C1 segment of cervical spinal cord (tissue), 14 donors: ENCODE measurements at regions not wholly inside any gene's neighbourhood (a gene's known extent, or its start where the extent isn't known, plus 50 kb on each side); places are given as distances from the start of the nearest gene placed in this dataset.

Source experiments
- DNase-seq, 14 donors: peaks; one replicate each; lab custom pipeline; 2025; lab: John Stamatoyannopoulos, UW

GRCh38 chr4:159444678-159445077 is 341.8 kb downstream of the RAPGEF2 start:
- no peak for DNase-seq

DNA sequence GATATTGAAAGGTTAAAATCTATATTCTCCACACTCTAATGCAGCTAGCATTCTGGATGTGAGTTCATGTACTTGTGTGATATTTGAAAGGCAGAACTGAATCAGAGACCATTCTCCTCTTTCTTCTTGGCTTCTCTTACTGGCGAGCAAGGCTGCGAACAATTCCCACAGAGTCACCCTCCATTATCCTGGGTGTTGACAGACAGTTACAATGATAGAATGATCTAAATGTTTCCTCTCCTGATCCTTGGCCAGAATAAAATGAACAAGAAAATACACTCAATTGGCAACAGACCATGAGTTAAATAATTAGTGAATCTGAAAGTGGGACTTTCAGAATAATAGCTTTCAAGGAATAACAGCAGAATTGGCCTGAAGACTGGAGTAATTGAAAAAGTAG is 342.8 kb downstream of the RAPGEF2 start:
- DNase-seq, result no peak

DNA sequence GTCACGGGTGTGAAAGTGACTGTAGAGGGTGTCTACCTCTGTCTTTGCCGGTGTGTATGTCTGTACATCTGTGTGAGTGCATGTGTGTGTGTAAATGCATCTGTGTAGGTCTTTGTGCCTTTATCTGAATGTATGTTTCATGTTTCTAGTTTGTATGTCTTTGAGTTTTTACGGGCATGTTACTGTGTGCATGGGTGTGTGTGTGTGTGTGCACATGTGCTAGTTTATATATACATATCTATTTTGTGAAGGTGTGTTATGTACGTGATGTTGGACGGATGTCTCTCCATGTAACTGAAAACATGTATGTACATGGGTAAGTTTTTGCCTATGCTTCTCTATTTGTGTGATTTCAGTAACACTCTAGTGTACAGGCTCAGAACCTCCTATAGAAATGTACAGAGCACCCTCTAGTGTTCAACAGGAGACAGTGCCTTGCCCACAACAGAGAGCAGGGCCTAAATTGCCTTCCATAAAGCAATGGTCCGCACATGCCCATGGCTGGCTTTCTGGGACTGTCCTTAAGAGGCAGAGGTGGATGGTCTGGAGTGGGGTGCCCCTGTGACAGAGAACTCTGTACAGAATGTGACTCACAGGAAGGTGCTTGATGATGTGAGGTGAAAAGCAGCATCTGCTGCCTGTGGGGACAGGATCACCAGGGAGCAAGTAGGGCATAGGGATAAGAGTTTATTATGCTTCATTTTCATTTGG is 343.5 kb downstream of the RAPGEF2 start:
- peak in 10 of 14 donors; percentile 7 to 48 (median 27) for DNase-seq

- DNase-seq, result no peak
Observed at GRCh38 chr4:159447296-159447695, 344.4 kb downstream of the RAPGEF2 start.

GRCh38 chr4:159451006-159451405 is 348.1 kb downstream of the RAPGEF2 start:
- DNase-seq, result no peak

GRCh38 chr4:159455675-159456237 is 352.9 kb downstream of the RAPGEF2 start:
- DNase-seq, result peak in 1 of 14 donors; percentile 3

GRCh38 chr4:159460371-159460770 is 357.5 kb downstream of the RAPGEF2 start:
- no peak for DNase-seq

DNA sequence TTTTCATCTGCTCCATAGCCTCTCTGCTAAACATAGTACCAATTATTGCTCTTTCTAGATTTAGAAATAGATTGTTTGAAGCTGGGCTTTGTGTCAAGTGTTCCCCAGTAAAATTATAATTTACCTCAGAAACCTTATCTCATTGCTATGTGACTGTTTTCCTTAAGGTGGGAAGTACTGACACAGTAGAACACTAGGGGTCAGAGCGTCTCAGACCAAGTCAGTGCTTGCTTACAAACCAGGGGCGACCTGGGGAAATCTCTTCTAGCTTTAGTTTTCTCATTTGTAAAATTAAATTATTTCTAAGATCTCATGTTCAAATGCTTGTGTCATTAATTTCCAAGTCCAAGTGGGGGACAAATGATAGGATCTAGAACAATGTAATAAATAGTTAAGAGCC is 360.4 kb downstream of the RAPGEF2 start:
- no peak for DNase-seq

GRCh38 chr4:159464302-159464701 is 361.4 kb downstream of the RAPGEF2 start:
- no peak for DNase-seq

GRCh38 chr4:159476886-159477285 is 374.0 kb downstream of the RAPGEF2 start:
- DNase-seq, result no peak

DNA sequence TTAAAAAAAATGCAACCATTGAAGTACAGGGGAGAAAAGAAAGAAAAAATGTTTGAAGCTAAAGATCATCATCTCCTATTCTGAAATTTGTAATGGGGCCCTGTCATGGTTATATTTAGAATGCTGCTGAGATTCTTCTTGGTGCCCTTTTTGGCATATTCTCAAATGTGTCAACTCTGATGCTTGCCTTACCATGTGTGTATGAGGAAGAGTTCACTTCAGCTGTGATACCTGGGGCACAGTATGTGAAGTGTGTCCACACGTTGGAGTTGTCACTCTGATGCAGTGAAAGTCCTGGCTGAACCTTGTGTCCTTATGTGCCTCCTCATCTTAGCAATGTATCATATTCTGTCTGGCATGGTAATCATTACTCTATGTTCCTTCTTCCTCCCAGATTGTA is 377.9 kb downstream of the RAPGEF2 start:
- no peak for DNase-seq

- DNase-seq, result no peak
Observed at GRCh38 chr4:159481936-159482335, 379.1 kb downstream of the RAPGEF2 start.

DNA sequence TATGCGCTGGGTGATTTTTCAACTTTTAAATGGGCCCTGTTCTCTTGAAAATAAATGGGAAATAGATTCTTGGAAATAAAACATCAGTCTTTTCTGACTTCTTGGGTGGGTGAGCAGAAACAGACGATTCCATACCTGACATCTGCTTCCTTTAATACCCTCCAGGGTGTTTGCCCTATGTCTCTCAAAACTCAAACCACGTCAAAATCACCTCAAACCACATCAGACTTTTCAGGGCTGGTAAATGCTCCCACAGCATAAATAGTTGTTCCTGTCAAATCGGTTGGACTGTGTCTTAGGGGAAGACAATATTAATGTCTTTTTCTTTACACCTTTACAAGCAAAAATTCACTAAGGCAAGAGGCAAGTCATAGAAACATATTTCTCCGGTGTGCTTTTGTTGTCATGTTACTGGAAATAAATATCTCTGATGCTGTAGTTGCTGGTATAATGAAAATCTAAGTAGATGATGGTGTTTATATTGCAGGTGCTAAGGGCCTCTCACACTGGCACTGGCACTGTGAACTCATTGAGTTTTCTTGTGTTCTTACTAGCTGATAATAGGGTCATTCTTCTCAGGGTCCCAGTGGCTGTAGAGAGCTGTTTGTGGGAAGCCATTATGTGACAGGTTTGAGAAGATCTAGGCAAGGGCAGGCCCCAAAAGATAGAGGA is 380.4 kb downstream of the RAPGEF2 start:
- DNase-seq, result no peak

- no peak for DNase-seq
Observed at GRCh38 chr4:159483782-159484741, 381.2 kb downstream of the RAPGEF2 start.

DNA sequence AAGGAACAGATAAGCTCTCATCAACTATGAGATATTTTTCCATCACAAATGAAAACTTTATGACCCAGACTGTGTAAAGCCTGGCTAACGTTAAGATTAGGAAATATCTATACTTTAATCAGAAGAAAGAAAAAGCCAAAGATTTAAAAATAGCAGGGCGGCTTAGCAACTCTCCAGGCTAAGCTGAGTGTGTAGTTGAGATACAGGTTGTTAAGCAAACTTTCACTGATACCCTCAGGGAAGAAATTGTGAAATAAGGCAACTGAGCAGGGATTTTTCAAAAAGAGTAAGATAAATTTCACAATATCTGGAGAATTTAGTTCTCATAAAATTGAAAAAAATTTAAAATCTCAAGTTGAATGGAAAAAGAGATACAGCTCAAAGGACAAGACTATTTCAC is 382.0 kb downstream of the RAPGEF2 start:
- no peak for DNase-seq

- peak in 8 of 14 donors; percentile 9 to 72 (median 26) for DNase-seq
Observed at GRCh38 chr4:159487284-159487747, 384.4 kb downstream of the RAPGEF2 start.

DNA sequence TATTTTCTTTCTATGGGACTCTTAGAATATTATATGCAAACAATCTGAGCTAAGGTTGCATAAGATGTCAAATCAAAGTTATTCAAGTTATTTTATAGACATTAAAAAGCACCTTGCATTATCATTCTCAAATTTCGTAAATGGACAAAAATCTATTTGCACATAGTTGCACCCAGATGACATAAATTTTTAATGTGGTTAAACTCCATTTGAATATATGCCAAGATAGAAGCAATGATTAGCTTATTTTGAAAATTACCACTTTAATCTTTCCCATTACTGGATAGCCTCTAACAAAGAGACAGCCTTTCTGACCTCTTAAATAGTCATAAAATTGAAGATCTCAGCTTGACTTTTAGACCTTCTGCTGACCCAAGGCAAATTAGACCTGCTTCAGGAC is 386.8 kb downstream of the RAPGEF2 start:
- DNase-seq, result no peak

DNA sequence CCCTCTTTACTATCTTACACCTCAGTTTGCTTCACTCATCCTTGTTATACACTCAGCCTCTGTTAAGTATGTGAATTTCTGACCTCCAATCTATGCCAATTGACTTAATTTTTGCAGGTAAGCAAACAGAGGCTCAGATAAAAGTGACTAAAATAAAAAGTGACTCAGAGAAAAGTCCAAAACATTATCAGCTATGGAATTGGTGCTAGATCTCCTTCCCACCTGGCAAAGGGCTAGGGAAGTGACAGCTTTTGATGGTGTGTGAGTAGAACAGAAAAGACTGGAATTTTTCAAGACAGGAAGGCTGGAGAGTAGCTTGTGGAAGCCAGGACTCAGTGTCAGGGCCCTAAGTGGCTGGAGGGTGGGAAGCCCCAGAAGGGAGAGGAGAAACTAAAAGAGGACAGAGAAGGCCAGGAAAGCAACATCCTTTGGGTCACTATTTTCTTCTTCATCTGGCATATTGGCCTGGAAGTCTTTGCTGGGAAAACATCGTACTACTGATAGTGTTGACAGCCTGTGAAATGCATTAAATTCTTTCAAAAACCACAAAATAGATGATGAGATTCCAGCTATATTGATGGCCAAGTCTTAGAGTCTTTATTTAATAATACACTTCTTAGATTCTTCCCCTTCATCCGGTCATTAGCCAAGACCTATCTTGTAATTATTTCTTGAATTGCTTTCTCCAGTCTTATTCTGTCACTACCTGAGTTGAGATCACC is 392.8 kb downstream of the RAPGEF2 start:
- DNase-seq, result no peak

- no peak for DNase-seq
Observed at GRCh38 chr4:159496248-159496647, 393.4 kb downstream of the RAPGEF2 start.

GRCh38 chr4:159497936-159498335 is 395.1 kb downstream of the RAPGEF2 start:
- peak in 1 of 14 donors; percentile 84 for DNase-seq
